Stromal cell of bone marrow (primary cell): ENCODE measurements at regions not wholly inside any gene's neighbourhood (a gene's known extent, or its start where the extent isn't known, plus 50 kb on each side); places are given as distances from the start of the nearest gene placed in this dataset.
"Not testable (repeated sequence)": the region's sequence is repeated elsewhere in the genome, so short reads cannot be mapped to it uniquely, and the experiment has no call there.

ENCODE experiments used
- DNase-seq: peaks from one replicate; pipeline ENCODE4 v3.0.0-alpha.2; 2012; ENCODE audit warnings: low read depth

DNA sequence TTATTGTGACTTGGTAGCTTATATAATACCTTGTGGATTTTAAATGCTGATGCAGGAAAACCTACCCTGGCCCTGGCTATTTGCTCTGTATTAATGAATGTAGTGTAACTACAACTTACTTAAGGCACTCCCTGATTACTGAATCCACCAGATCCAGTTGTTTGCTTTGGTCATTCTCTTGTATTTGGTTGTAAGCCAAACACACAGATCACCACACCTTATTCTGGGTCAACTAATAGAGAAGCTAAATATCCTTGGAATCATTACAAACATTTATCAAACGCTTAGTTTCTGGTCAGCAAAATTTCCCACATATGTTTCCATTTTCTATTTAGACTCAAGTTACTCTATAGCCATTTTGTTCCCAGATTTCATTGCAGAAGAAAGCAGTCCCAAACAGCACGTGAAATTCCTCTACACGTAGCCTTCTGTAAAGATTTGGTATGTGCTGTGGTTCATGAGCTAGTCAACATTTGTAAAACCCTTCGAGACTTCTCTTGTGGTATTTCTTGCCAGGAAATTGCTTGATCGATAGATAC, 322.6 kb downstream of the MEX3B start:
- DNase-seq, result no peak

GRCh38 chr15:81716468-81716867, 329.4 kb downstream of the MEX3B start:
- not testable (repeated sequence) for DNase-seq

DNA sequence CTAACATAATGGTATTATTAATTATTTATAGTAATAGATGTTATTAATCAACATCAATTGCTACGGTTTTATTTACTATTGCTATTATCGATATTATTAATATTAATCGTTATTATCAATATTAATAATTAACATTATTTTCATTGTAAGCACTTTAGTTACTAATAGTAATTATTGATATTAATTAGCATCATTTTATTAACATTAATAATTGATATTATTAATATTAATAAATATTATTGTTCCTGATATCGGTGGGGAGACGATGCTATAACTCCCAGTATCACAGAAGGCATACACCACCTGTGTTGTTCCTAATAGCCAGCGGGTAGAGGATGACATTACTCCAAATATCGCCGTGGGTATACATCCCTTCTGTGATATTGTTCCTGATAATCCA, 335.5 kb downstream of the MEX3B start:
- DNase-seq, result no peak

GRCh38 chr15:81706816-81707346, 332.9 kb upstream of the TMC3 start:
- DNase-seq, result not testable (repeated sequence)

- not testable (repeated sequence) for DNase-seq
Observed at GRCh38 chr15:81705727-81706126, 331.7 kb upstream of the TMC3 start.

DNA sequence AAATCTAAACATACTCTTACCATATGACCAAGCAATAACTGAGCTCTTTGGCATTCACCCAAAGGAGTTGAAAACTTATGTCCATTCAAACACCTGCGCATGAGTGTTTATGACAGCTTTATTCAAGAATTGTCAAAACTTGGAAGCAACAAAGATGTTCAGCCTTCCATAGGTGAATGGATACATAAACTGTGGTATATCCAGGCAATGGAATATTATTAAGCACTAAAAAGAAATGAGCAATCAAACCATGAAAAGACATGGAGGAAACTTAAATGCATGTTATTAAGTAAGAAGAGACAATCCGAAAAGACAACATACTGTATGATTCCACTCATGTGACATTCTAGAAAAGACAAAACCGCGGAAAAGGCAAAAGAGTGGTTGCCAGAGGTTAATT, 312.0 kb upstream of the TMC3 start:
- no peak for DNase-seq

- no peak for DNase-seq
Observed at GRCh38 chr15:81685237-81685636, 311.2 kb upstream of the TMC3 start.

DNA sequence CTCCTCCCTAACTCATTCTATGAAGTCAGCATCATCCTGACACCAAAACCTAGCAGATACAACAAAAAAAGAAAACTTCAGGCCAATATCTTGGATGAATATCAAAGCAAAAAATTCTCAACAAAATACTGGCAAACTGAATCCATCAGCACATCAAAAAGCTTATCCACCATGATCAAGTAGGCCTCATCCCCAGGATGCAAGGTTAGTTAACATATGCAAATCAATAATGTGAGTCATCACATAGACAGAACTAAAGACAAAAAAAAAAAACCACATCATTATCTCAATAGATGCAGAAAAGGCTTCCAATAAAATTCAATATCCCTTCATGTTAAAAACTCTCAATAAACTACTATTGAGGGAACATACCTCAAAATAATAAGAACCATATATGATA, 306.8 kb upstream of the TMC3 start:
- no peak for DNase-seq

GRCh38 chr15:81666839-81667238, 292.8 kb upstream of the TMC3 start:
- DNase-seq, result no peak

DNA sequence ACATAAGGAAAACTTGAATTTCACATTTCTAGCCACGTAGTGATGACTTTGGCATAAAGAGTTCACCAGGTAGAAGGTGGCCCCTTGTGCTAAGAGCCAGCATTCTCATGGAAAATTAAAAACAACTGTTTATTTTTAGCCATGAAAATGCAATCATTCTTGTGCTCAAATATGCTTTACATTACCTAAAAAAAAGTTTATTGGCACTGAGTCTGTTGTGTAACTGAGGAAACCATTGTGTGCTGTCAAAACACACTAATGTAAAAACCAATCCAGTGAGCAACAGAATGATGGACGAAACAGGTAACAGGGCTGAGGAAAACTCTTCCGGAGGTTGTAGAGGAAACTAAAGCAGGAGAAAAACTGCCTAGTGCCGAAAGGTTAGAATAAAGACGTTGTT, 287.0 kb upstream of the TMC3 start:
- no peak for DNase-seq

DNA sequence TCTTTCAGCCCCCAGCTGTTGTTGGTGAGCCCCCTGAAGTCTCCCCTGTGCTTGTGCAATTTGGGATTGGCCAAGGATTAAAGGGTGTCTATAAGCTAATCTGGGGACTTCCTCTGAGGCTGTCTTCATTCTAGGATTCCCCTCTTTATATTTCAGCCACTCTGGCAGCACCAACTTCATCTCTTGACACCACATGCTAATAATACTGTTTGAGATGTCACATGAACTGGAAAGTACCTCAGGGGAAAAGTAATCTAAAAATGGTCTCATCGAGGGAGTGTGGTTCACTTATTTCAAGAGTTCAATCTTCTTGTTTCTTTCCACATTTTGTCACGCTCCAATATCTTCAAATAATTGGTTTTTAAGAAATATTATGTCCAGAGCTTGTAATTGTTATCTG, 279.2 kb upstream of the TMC3 start:
- no peak for DNase-seq

GRCh38 chr15:81645470-81645869, 271.5 kb upstream of the TMC3 start:
- DNase-seq, result no peak

- no peak for DNase-seq
Observed at GRCh38 chr15:81643771-81644170, 269.8 kb upstream of the TMC3 start.

- no peak for DNase-seq
Observed at GRCh38 chr15:81642451-81642990, 268.5 kb upstream of the TMC3 start.

GRCh38 chr15:81636064-81636463, 262.1 kb upstream of the TMC3 start:
- DNase-seq, result not testable (repeated sequence)

DNA sequence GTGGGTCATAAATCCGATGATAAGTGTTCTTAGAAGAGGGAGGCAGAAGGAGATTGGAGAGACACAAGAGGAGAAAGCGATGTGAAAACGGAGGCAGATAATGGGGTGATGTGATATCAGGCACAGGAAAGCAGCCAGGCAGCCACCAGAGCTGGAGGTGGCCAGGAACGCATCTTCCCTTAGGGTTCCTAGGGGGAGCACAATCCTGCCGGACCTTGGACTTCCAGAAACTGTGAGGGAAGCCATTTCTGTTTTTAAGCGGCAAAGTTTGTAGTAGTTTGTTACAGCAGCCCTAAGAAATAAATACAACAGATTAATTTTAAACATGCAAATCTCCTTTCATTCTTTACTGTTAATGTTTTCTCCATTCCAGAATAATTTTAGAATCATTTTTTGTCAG, 259.9 kb upstream of the TMC3 start:
- no peak for DNase-seq

DNA sequence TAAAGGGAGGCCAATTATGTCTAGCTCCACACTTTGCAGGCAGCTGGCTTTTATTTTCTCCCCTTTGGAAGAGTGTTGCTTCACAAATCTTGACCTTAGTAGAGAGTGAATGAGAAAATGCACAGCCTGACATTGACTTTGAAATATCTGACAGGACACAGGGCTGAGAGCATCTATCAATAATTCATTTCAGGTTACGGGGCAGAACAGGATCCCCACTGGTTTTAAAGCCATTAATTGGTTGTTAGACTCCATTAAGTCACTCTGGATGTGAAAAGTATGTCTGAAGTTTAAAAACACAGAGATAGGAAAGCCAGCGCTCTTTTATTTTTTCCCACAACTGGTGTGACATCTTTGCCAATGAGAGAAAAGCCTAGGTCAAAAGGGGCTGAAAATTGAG, 251.9 kb upstream of the TMC3 start:
- no peak for DNase-seq

- no peak for DNase-seq
Observed at GRCh38 chr15:81619002-81619401, 245.0 kb upstream of the TMC3 start.

- DNase-seq, result no peak
Observed at GRCh38 chr15:81612631-81613030, 238.6 kb upstream of the TMC3 start.

- no peak for DNase-seq
Observed at GRCh38 chr15:81611679-81612078, 237.7 kb upstream of the TMC3 start.

GRCh38 chr15:81608309-81608829, 234.4 kb upstream of the TMC3 start:
- DNase-seq, result no peak

DNA sequence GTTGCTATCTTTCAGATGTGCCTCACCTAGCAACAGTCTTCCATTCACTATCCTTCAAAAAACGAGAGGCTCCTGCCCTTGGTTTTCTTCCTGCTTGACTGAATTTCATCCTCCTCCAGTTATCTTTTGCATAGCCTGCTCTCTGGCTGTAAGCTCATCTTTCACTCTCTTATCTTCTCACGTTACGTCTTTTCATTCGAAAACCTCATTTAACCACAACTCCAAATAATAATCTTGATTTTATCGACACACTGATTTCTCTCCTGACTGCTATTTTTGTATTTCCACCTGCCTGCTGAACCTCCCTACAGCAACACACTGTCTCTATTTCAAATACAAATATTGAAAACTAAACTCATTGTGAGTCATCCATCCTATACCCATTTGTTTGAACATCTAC, 230.7 kb upstream of the TMC3 start:
- no peak for DNase-seq

- DNase-seq, result no peak
Observed at GRCh38 chr15:81596159-81596865, 222.3 kb upstream of the TMC3 start.
